ENCODE measurements at regions not wholly inside any gene's neighbourhood (a gene's known extent, or its start where the extent isn't known, plus 50 kb on each side); places are given as distances from the start of the nearest gene placed in this dataset.

DNA sequence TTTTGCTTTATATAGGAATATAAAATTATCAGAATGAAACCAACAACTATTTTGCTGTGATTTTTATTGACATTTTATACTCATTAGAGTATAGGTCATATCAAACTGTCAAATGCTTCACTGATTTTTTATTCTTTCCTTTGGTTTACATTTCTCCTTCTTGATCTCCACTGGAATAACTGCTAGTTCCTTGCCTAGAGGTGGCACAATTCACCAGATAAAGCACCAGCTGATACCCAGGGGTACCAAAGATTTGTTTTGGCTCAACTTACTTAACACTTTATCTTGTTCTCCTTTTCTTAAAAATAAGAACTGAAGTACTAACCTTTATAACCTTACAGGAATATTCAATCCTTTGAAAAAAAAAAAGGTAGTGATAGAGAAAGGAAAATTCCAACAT, 725.1 kb upstream of the CHORDC1 start:
- no peaks in the 10 kb centered on the region for H3K9me3 Mint-ChIP-seq
- no peak overlapping the region for H3K4me3 Mint-ChIP-seq
- no peaks in the 10 kb centered on the region for H3K27me3 Mint-ChIP-seq
- no peak overlapping the region for H3K27ac Mint-ChIP-seq
- no peaks in the 10 kb centered on the region for H3K4me1 Mint-ChIP-seq (ENCODE audit: unreplicated experiment)
- no peak for TF ChIP-seq CTCF (conservative IDR thresholded peaks at IDR 0.05)
- no peak for DNase-seq (ENCODE audit: extremely low spot score, unreplicated experiment)
- no peaks in the 10 kb centered on the region for H3K36me3 Mint-ChIP-seq

- no peaks in the 10 kb centered on the region for H3K4me1 Mint-ChIP-seq (ENCODE audit: unreplicated experiment)
- no peak overlapping the region for H3K4me3 Mint-ChIP-seq
- H3K9me3 Mint-ChIP-seq, result no peaks in the 10 kb centered on the region
- TF ChIP-seq CTCF (conservative IDR thresholded peaks at IDR 0.05), result no peak
- H3K27me3 Mint-ChIP-seq, result no peaks in the 10 kb centered on the region
- no peaks in the 10 kb centered on the region for H3K36me3 Mint-ChIP-seq
- no peak overlapping the region for H3K27ac Mint-ChIP-seq
- DNase-seq (ENCODE audit: extremely low spot score, unreplicated experiment), result no peak
These were observed 707.4 kb upstream of the CHORDC1 start for GRCh38 chr11:90930252-90930651.

DNA sequence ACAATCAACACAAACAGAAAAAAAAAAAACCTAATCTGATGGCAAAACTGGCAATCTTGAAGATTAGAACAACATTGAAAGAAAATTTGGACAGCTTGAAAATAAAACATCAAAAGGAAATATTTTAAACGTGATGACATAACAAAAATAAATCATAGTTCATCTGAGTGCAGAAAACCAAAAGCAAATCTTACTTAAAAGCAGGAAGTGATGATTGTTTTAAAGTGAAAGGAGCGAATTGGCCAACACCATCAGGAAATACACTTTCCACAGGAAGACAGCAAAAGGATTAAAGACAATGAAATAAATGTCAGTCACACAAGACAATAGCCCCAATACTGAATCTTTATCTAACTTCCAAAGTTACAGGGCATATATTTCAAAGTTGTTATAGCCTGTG, 696.5 kb upstream of the CHORDC1 start:
- H3K9me3 Mint-ChIP-seq, result peaks cover 4% of the 10 kb centered on the region
- H3K4me3 Mint-ChIP-seq, result no peak overlapping the region
- no peak for TF ChIP-seq CTCF (conservative IDR thresholded peaks at IDR 0.05)
- H3K36me3 Mint-ChIP-seq, result no peaks in the 10 kb centered on the region
- H3K27me3 Mint-ChIP-seq, result no peaks in the 10 kb centered on the region
- H3K4me1 Mint-ChIP-seq (ENCODE audit: unreplicated experiment), result no peaks in the 10 kb centered on the region
- H3K27ac Mint-ChIP-seq, result no peak overlapping the region
- DNase-seq (ENCODE audit: extremely low spot score, unreplicated experiment), result no peak

DNA sequence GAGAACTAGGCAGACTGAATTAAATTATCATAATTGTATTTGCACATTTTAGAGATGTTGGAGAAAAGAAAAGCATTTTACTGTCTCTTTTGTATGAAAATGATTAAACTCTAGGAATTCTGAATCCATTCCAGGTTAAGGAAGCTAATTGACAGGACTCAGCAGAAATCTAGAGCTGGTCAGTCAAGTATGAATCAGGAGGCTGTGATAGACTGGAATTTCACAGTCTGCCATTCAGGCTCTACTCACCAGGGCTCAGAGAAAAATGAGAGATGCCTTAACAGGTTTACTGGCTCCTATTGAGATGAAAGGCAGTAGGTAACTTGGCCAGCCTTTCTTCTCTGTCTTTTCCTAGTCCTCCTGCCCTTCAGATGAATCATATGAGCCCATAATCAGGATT, 693.9 kb upstream of the CHORDC1 start:
- H3K4me3 Mint-ChIP-seq, result no peak overlapping the region

GRCh38 chr11:90913131-90913668, 690.4 kb upstream of the CHORDC1 start:
- Mint-ChIP-seq H3K27me3 (no peaks in the 10 kb centered on the region), H3K4me1 (ENCODE audit: unreplicated experiment) (no peaks in the 10 kb centered on the region), H3K9me3 (no peaks in the 10 kb centered on the region), H3K36me3 (no peaks in the 10 kb centered on the region), H3K4me3 (no peak overlapping the region), H3K27ac (no peak overlapping the region)
- no peak for TF ChIP-seq CTCF (conservative IDR thresholded peaks at IDR 0.05)
- no peak for DNase-seq (ENCODE audit: extremely low spot score, unreplicated experiment)

More for the DNA sequence above, 693.9 kb upstream of the CHORDC1 start:
- Mint-ChIP-seq H3K27me3 (no peaks in the 10 kb centered on the region), H3K4me1 (ENCODE audit: unreplicated experiment) (no peaks in the 10 kb centered on the region), H3K36me3 (no peaks in the 10 kb centered on the region), H3K27ac (no peak overlapping the region), H3K9me3 (peaks cover 4% of the 10 kb centered on the region)
- no peak for DNase-seq (ENCODE audit: extremely low spot score, unreplicated experiment)
- TF ChIP-seq CTCF (conservative IDR thresholded peaks at IDR 0.05), result no peak

- Mint-ChIP-seq H3K36me3 (no peaks in the 10 kb centered on the region), H3K4me1 (ENCODE audit: unreplicated experiment) (no peaks in the 10 kb centered on the region)
- TF ChIP-seq CTCF (conservative IDR thresholded peaks at IDR 0.05), result no peak
These were observed 689.8 kb upstream of the CHORDC1 start for GRCh38 chr11:90912631-90913030.

More at GRCh38 chr11:90912631-90913030, 689.8 kb upstream of the CHORDC1 start:
- DNase-seq (ENCODE audit: extremely low spot score, unreplicated experiment), result no peak
- Mint-ChIP-seq H3K27ac (no peak overlapping the region), H3K4me3 (no peak overlapping the region), H3K9me3 (no peaks in the 10 kb centered on the region), H3K27me3 (no peaks in the 10 kb centered on the region)

All from type B pancreatic cell (in vitro differentiated cells).